HEK293 (cell line): ENCODE measurements at regions not wholly inside any gene's neighbourhood (a gene's known extent, or its start where the extent isn't known, plus 50 kb on each side); places are given as distances from the start of the nearest gene placed in this dataset.

ENCODE experiments used
- CTCF ChIP-seq: fragments of 450-650 bp; formaldehyde crosslinking; IDR thresholded peaks from 2 replicates; pipeline ENCODE4 v1.5.1; 2016; ENCODE audit warnings: missing biosample characterization, missing genetic modification characterization
- SP2 ChIP-seq: fragments of 450-650 bp; formaldehyde crosslinking; IDR thresholded peaks from 2 replicates; pipeline ENCODE4 v1.5.1; 2016; ENCODE audit warnings: missing biosample characterization, missing genetic modification characterization
- ZNF629 ChIP-seq: fragments of 450-650 bp; formaldehyde crosslinking; IDR thresholded peaks from 2 replicates; pipeline ENCODE4 v1.5.1; 2017; ENCODE audit warnings: missing biosample characterization, missing genetic modification characterization
- ZNF704 ChIP-seq: fragments of 450-650 bp; formaldehyde crosslinking; IDR thresholded peaks from 2 replicates; pipeline ENCODE4 v1.5.1; 2016; ENCODE audit warnings: missing biosample characterization, missing genetic modification characterization
- ZSCAN18 ChIP-seq: fragments of 450-650 bp; formaldehyde crosslinking; IDR thresholded peaks from 2 replicates; pipeline ENCODE4 v1.5.1; 2016; ENCODE audit warnings: missing biosample characterization, missing genetic modification characterization

- TF ChIP-seq SP2 (tag by site-specific recombination) (no peak), ZSCAN18 (tag by site-specific recombination) (no peak), CTCF (tag by site-specific recombination) (no peak), ZNF629 (tag by site-specific recombination) (no peak), ZNF704 (tag by site-specific recombination) (no peak)
Measured at GRCh38 chr9:102845827-102846371, 149.2 kb upstream of the CYLC2 start.
